ENCODE measurements at regions not wholly inside any gene's neighbourhood (a gene's known extent, or its start where the extent isn't known, plus 50 kb on each side); places are given as distances from the start of the nearest gene placed in this dataset.
"Not testable (repeated sequence)": the region's sequence is repeated elsewhere in the genome, so short reads cannot be mapped to it uniquely, and the experiment has no call there.

DNA sequence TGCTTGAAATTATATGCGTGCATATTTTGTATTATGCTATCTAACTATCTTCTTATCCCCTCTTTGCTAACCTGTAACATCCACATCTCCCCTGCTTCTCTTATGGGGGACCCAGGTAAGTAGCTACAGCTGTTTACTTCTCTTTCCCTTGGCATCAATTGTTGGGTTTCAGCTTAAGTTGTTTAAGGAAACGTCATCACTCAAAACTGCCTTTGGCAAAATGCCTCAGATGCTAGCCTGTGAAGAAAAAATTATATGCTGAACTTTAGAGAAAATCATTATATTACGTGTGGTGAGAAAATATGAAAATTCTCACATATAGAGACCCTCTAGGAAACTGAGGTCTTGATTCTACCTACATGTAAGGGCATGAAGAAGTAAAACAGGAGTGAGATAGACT lies 447.0 kb upstream of the NECTIN3 start:
- no peak for DNase-seq
- Mint-ChIP-seq H3K27me3 (ENCODE audit: low read depth) (no peaks in the 10 kb centered on the region), H3K36me3 (ENCODE audit: insufficient read depth in 2 of 2) (peaks cover 0 to 3% of the 10 kb centered on the region in 2 donors), H3K9me3 (no peaks in the 10 kb centered on the region), H3K27ac (no peak overlapping the region), H3K4me1 (ENCODE audit: low read depth) (no peaks in the 10 kb centered on the region), H3K4me3 (no peak overlapping the region)
- ATAC-seq (replicated peaks in 1 of 2) = no peak

DNA sequence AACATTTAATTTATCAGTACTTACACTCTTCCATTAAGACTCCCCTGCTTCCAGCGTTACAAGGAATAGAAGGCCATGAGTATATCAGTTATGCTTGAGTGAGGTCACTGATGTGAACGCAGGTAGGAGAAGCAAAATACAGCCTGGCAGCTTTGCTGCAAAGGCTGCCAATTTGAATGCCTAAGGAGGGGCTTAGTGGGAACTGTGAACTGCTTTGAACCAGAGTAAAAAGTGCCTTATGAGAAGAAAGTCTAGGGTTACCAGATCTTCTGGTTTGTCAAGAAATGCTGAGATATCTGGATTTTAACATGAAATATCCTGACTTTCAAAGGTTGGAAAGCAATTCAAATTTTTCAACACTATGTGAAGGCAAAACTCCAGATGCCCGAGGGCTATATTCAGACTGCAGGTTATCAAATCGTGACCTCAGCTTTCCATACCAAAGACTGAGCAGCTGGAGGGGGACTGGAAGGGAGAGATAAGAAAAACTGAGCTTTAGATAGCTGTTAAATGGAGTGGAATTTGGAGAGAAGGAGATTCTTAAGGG lies 446.3 kb upstream of the NECTIN3 start:
- Mint-ChIP-seq H3K36me3 (ENCODE audit: insufficient read depth in 2 of 2) (peaks cover 0 to 3% of the 10 kb centered on the region in 2 donors), H3K27me3 (ENCODE audit: low read depth) (no peaks in the 10 kb centered on the region), H3K4me3 (no peak overlapping the region), H3K27ac (no peak overlapping the region), H3K9me3 (no peaks in the 10 kb centered on the region), H3K4me1 (ENCODE audit: low read depth) (no peaks in the 10 kb centered on the region)
- ATAC-seq (replicated peaks in 1 of 2) = no peak
- no peak for DNase-seq

DNA sequence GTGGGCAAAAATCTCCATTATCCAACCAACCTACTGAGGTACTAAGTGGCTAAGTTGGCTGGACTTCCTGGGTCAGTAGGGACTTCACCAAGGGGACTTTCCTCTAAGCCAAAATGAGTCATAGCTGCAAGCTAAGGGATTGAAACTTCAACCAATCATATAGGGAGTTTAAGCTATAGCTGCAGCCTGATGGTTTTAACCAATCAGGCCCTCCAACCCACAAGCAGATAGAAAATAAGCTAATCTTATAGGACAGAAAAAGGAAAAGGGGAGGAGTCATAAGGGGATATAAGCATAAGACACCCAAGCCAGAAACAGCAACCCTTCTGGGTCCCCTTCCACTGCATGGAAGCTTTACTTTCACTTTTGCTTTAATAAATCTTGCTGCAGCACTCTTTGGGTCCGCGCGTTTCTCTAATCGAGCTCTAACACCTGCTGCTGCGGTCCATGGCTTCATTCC lies 444.9 kb upstream of the NECTIN3 start:
- not testable (repeated sequence) for H3K36me3 Mint-ChIP-seq (ENCODE audit: insufficient read depth in 2 of 2); H3K27me3 Mint-ChIP-seq (ENCODE audit: low read depth); H3K27ac Mint-ChIP-seq; DNase-seq; H3K4me1 Mint-ChIP-seq (ENCODE audit: low read depth); H3K9me3 Mint-ChIP-seq
- peak in 1 of 2 donors; percentile 29 for ATAC-seq (replicated peaks in 1 of 2)
- peak overlapping the region in 1 of 2 donors; percentile 44 for H3K4me3 Mint-ChIP-seq

DNA sequence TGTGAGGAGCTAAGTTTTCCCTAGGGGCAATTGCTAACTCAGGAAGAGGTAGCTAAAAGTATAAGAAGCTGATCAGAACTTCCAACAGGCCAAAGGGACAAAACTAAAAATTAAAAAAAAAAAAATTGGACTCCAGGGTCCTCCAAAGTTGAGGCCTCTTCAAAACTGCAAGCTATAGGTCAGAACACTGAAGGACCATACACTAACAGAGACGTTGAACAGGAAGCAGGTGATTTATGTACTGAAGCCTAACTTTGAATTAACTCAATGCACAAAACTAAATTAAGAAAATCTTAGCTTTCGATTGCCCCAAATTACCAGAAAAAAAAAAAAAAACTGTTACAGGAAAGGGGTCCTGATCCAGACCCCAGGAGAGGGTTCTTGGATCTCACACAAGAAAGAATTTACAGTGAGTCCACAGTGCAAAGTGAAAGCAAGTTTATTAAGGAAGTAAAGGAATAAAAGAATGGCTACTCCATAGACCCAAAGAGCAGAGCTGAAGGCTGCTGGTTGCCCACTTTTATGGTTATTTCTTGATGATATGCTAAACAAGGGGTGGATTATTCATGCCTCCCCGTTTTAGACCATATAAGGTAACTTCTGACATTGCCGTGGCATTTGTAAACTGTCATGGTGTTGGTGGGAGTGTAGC lies 442.8 kb upstream of the NECTIN3 start:
- DNase-seq = no peak
- Mint-ChIP-seq H3K9me3 (peaks cover 0 to 1% of the 10 kb centered on the region in 2 donors), H3K27ac (no peak overlapping the region), H3K4me1 (ENCODE audit: low read depth) (no peaks in the 10 kb centered on the region), H3K36me3 (ENCODE audit: insufficient read depth in 2 of 2) (peaks cover 0 to 3% of the 10 kb centered on the region in 2 donors), H3K27me3 (ENCODE audit: low read depth) (no peaks in the 10 kb centered on the region), H3K4me3 (peak overlapping the region; percentile 15 to 43)
- ATAC-seq (replicated peaks in 1 of 2) = no peak

DNA sequence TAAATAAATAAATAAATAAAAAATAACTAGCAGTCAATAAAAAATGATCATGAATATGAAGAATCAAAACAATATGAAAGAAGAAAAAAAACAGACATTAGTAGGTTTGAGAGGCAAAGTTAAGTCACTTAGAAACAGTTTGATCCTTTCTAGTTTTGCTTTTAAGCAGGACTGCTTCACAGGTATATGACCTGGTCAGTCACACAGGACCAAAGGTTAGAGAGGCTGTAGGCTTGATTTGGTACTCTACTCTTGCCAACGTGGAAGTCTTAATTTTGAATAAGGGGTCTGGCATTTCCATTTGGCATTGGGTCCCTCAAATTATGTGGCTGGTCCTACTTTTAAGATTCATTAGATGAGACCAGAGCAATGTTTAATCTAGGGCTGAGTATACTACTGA lies 441.7 kb upstream of the NECTIN3 start:
- no peak for ATAC-seq (replicated peaks in 1 of 2)

DNA sequence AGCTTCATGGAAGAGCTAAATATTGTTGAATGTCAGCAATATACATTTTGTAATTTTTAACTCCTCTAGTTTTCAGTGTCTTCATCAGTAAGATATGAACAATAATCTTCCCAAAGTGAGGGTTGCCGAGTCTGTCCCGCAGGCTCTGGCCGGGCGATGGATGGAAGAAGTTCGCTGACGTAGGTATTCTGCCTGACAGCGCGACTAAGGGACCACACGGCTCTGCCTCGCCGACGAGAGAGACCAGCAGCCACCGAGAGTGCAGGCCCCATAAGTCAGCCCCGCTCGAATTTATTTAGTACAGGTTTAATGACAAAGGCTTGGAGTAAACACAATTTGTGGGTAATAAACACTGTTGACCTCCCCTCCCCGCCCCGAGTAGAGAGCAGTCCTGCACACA lies 427.4 kb upstream of the NECTIN3 start:
- no peak for DNase-seq
- Mint-ChIP-seq H3K27ac (no peak overlapping the region), H3K36me3 (ENCODE audit: insufficient read depth in 2 of 2) (no peaks in the 10 kb centered on the region), H3K27me3 (ENCODE audit: low read depth) (no peaks in the 10 kb centered on the region), H3K9me3 (peaks cover 0 to 2% of the 10 kb centered on the region in 2 donors), H3K4me1 (ENCODE audit: low read depth) (no peaks in the 10 kb centered on the region), H3K4me3 (no peak overlapping the region)
- no peak for ATAC-seq (replicated peaks in 1 of 2)

More for the DNA sequence above, 441.7 kb upstream of the NECTIN3 start:
- Mint-ChIP-seq H3K4me3 (no peak overlapping the region), H3K36me3 (ENCODE audit: insufficient read depth in 2 of 2) (peaks cover 0 to 3% of the 10 kb centered on the region in 2 donors), H3K27me3 (ENCODE audit: low read depth) (no peaks in the 10 kb centered on the region), H3K4me1 (ENCODE audit: low read depth) (no peaks in the 10 kb centered on the region), H3K9me3 (peaks cover 0 to 1% of the 10 kb centered on the region in 2 donors), H3K27ac (no peak overlapping the region)
- no peak for DNase-seq

DNA sequence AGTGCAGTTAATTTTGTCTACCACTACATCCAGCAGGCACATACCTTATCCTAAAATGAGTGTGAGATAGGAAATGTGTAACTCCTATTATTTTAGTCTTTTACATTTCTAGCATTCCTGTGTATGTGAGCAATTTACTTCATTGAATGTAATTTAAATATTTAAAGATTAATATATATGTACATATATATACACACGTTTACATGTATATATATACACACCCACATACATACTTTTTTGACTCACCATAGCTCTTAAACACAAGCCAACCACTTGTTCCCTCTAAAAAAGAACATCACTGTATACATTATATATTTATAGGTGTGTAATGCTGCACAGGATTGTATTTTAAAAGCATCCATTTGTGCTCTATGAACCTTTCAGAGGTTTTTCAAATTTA lies 425.6 kb upstream of the NECTIN3 start:
- Mint-ChIP-seq H3K4me1 (ENCODE audit: low read depth) (no peaks in the 10 kb centered on the region), H3K27ac (no peak overlapping the region), H3K9me3 (peaks cover 0 to 2% of the 10 kb centered on the region in 2 donors), H3K27me3 (ENCODE audit: low read depth) (no peaks in the 10 kb centered on the region), H3K4me3 (no peak overlapping the region), H3K36me3 (ENCODE audit: insufficient read depth in 2 of 2) (no peaks in the 10 kb centered on the region)
- DNase-seq (no peak), ATAC-seq (replicated peaks in 1 of 2) (no peak)

DNA sequence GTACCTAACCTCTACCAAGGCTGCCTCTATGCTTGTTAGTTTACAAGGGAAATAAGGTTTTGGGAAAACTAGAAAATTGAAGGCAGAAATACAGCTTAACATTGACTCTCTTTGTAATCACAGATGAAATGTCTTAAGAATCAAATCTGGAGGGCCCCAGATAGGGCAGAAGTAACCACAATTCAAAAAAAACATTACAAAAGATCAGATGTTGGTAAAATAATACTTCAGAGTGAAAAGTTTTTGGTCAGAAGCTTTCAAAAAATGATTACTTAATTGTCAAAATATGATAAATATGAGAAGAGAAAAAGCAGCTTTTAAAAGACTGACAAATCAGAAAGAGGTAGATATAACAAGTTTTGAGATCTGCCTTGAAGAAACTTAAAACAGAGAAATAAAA lies 425.1 kb upstream of the NECTIN3 start:
- H3K4me1 Mint-ChIP-seq (ENCODE audit: low read depth) = no peaks in the 10 kb centered on the region
- H3K9me3 Mint-ChIP-seq = peaks cover 0 to 2% of the 10 kb centered on the region in 2 donors
- DNase-seq (no peak), ATAC-seq (replicated peaks in 1 of 2) (no peak)
- no peaks in the 10 kb centered on the region for H3K36me3 Mint-ChIP-seq (ENCODE audit: insufficient read depth in 2 of 2)
- no peaks in the 10 kb centered on the region for H3K27me3 Mint-ChIP-seq (ENCODE audit: low read depth)
- H3K27ac Mint-ChIP-seq = no peak overlapping the region
- no peak overlapping the region for H3K4me3 Mint-ChIP-seq

DNA sequence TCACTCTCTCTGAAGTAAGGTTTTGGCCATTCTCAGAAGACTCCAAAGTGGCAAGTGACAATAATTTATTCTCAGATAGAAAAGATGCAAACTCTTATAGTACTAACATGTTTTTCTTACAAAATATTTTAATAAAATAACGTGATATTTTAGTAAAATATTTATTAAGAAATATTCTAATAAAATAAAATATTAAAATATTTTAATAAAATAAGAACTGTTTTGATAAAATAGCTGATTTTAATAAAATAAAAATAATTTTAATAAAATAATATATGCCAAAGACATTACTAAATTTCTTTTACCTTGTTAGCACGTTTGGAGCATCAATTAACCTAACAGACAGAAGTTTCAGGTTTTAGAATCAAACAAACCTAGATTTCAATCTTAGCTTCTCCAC lies 424.0 kb upstream of the NECTIN3 start:
- Mint-ChIP-seq H3K4me3 (no peak overlapping the region), H3K27me3 (ENCODE audit: low read depth) (no peaks in the 10 kb centered on the region), H3K36me3 (ENCODE audit: insufficient read depth in 2 of 2) (no peaks in the 10 kb centered on the region), H3K9me3 (peaks cover 0 to 2% of the 10 kb centered on the region in 2 donors), H3K27ac (no peak overlapping the region), H3K4me1 (ENCODE audit: low read depth) (no peaks in the 10 kb centered on the region)
- no peak for ATAC-seq (replicated peaks in 1 of 2)
- DNase-seq = no peak

DNA sequence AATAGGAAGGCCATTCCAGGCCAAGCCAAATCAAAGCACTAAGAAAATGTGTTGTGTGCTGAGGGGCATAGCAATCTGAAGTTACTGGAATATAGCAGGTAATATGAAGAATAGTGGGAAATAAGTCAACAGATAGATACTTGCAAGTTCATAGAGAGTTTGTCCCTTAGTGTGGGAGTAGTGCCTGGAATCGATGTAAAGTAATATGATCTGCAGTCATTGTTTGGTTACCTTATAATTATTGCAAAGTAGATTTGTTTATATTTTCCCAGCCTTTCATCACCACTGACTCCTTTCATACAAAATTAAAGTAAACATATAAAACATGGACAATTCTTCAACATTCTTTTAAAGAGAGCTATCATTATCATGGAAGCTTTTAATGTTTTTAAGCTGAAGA lies 420.9 kb upstream of the NECTIN3 start:
- Mint-ChIP-seq H3K4me1 (ENCODE audit: low read depth) (no peaks in the 10 kb centered on the region), H3K36me3 (ENCODE audit: insufficient read depth in 2 of 2) (no peaks in the 10 kb centered on the region), H3K27ac (no peak overlapping the region), H3K27me3 (ENCODE audit: low read depth) (no peaks in the 10 kb centered on the region), H3K9me3 (no peaks in the 10 kb centered on the region), H3K4me3 (no peak overlapping the region)
- ATAC-seq (replicated peaks in 1 of 2) (no peak), DNase-seq (no peak)

DNA sequence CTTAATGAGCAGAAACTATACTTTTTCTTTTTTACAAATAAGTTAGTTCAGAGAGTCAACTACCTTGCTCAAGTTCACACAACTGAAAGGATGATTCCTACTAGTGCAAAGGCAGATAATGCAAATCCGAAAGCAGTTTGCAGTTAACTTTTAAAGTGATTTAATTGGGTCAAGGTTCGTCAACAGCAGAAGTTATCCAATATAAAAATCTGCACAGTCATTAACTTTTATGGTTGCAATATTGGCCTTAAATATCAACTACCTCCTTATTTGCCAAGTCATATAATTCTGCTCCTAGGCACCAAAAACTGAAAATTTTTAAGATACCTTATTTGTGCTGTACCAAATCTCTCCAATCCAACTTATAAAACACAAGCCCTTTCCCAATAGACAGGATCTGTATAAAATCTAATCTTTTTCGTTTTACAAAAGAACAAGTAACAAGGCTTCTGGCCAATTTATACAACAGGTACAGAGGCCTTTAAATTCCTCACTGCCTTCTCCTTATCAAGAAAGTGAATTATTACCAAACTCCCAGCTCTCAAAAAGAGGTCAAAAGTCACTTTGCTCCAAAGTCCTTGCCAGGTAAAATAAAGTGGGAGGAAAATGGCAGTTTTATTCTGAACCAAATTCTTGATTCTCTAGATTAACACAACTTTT lies 416.6 kb upstream of the NECTIN3 start:
- Mint-ChIP-seq H3K27ac (no peak overlapping the region), H3K27me3 (ENCODE audit: low read depth) (no peaks in the 10 kb centered on the region), H3K4me3 (no peak overlapping the region), H3K36me3 (ENCODE audit: insufficient read depth in 2 of 2) (no peaks in the 10 kb centered on the region), H3K4me1 (ENCODE audit: low read depth) (no peaks in the 10 kb centered on the region), H3K9me3 (no peaks in the 10 kb centered on the region)
- no peak for ATAC-seq (replicated peaks in 1 of 2)
- no peak for DNase-seq

DNA sequence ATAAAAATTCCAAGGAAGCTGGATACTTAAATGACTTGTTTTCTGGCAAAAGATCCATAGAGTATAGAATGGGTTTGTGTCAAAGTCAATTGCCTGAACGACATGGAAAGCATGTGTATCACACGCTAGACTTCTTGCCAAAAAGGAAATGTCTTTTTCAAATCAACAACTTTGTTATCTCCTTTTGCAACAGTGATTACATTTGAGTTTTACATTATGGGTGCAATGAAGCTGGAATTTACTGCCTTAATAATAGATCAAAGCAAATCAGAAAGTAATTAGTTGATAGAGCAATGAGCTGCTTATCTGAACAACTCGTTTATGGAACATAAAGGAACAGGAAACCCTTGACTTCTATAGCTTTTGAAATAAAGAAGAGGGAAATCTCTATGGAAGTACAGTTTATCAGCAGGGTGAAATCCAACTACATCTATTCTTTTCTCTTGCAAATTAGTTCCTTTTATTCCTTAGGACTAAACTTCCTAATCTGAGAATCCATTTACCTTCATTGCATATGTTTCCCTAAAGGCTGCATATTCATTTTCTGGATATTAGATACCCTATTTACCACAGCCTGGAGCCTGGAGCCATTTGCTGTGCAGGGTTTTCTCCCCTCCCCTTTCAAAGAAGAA lies 415.1 kb upstream of the NECTIN3 start:
- Mint-ChIP-seq H3K27ac (no peak overlapping the region), H3K27me3 (ENCODE audit: low read depth) (no peaks in the 10 kb centered on the region), H3K36me3 (ENCODE audit: insufficient read depth in 2 of 2) (no peaks in the 10 kb centered on the region), H3K4me1 (ENCODE audit: low read depth) (no peaks in the 10 kb centered on the region), H3K4me3 (no peak overlapping the region), H3K9me3 (no peaks in the 10 kb centered on the region)
- DNase-seq (no peak), ATAC-seq (replicated peaks in 1 of 2) (no peak)

DNA sequence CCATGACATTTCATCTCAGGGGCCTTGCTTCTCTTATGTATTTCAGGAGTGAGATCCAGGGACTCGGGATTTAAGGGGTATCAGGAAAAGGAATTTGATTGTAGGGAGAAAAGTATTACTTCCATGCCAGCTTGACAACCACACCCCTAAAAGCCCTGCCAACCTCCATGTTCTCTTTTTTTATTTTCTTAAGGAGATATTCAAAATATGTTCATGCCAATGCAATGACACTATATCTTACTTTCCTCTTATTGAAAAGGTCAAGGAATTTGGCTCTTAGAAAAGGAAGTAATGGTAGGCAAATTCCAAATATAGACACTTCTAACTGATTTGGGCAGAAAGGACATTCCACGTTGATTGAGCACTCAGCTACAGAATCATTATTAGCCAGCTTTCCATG lies 407.5 kb upstream of the NECTIN3 start:
- H3K27me3 Mint-ChIP-seq (ENCODE audit: low read depth) = no peaks in the 10 kb centered on the region
- DNase-seq (no peak), ATAC-seq (replicated peaks in 1 of 2) (no peak)
- peaks cover 0 to 5% of the 10 kb centered on the region in 2 donors for H3K36me3 Mint-ChIP-seq (ENCODE audit: insufficient read depth in 2 of 2)
- H3K4me3 Mint-ChIP-seq = no peak overlapping the region
- H3K9me3 Mint-ChIP-seq = peaks cover 4 to 8% of the 10 kb centered on the region in 2 donors
- no peak overlapping the region for H3K27ac Mint-ChIP-seq
- no peaks in the 10 kb centered on the region for H3K4me1 Mint-ChIP-seq (ENCODE audit: low read depth)

Measured in activated T-cell treated with anti-CD3 and anti-CD28 coated beads, Interleukin-2, amount 50 U/mL, for 72 hours (primary cell).